NCI-H510A treated with DMSO at 0.1 percent for 48 hours (cell line): ENCODE measurements at regions not wholly inside any gene's neighbourhood (a gene's known extent, or its start where the extent isn't known, plus 50 kb on each side); places are given as distances from the start of the nearest gene placed in this dataset.

Experiments
- DNase-seq: peaks from one replicate; lab custom pipeline; 2025; lab: John Stamatoyannopoulos, UW

DNA sequence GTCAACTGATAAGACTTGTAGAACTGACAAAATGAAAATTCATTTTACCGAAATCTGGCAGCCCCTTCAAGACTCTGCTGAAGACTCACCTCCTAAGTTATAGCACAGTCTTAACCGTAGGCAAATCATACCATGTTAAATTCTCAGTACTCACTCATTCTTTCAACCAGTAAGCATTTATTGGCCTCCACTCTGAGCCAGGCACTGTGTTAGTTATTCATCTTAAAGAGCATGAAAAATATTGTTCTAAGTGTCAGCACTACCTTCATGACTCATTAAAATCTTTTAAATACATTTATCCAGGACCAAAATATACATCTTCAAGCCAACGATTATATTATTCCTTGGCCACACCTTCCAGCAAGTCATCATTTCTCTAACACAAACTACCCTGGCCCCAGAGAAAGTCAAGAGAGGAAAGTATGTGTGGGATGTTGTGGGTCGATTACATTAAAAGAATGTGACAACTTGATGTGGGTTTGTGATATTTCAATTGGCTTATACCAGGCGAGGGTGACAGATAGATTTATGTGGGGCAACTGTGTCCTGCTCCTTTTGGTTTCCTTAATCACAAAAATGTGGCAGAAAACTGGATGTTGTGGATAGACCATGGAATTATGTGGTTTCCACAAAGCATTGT lies 55.0 kb downstream of the TMEM30B start:
- no peak for DNase-seq

DNA sequence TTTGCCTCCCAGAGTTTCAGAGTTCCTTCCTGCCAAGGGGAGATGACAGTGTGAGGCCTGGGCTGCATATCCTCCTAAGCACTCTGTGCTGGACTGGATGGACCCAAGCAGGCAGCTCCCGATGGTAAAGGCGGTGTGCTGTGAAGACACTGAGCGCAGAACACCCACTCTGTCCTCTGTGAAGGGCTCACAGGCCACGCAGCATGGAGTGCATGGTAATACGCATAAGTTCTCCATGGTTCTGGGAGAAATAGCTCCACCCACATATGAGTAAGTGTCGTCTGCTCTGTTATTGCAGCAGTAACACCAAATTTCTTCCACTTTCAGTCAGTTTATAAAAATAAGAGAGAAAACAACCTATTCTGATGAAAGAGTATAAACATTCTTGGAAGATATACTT lies 55.8 kb downstream of the TMEM30B start:
- DNase-seq, result no peak

DNA sequence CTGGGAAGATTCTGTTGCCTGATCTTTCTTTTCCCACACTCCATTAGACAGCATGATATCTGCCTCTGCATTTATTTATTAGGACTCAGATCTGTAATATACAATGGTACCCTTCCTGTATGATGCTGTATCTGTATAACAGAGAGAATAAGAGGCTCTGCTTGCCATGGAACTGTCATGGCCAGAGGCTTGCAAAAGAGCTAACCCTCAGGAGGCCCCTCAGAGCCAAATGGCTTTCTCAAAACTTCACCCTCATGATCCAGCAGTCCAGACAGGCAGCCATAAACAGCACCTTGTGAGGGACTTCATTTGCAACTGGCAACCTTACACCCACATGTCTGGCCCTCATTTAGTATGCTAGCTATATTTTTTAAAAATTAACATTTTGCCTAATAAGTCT lies 57.6 kb downstream of the TMEM30B start:
- no peak for DNase-seq

DNA sequence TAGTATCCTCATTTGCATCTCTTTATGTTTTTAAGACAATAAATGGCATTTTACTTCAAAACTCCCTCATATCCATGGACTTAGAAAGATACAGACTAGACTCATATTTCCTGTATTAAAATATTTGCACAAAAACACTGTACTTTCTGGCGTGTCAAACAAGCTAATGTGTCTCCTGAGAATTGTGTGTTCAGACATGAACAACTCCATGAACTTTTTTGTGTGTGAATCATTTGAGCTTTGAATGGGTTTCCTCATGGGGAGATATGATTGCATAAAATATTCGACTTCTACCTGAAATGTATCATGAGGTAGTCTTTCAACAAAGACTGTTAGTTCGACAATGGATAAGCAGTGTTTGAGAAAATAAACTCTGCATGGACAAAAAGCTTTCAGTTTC lies 58.8 kb downstream of the TMEM30B start:
- DNase-seq, result no peak

DNA sequence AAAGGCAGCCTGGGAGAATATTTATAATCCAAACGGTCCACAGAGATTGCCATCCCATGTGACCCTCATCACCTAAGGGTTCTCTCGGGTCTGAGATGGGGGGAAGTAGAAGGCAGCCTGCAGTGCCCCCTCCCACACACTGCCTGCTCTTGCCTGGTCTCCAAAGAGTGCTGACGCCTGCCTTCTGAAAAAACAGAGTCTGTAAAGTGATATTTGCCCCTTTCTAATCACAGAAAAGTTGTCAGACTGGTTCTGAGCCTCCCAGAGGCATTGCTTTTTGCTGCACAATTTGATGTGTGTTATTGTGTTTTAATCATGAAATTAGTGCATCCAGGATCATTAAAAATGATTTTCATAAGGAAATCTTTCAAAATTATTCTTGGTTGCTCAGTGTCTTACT lies 59.2 kb downstream of the TMEM30B start:
- peak; percentile 61 for DNase-seq

DNA sequence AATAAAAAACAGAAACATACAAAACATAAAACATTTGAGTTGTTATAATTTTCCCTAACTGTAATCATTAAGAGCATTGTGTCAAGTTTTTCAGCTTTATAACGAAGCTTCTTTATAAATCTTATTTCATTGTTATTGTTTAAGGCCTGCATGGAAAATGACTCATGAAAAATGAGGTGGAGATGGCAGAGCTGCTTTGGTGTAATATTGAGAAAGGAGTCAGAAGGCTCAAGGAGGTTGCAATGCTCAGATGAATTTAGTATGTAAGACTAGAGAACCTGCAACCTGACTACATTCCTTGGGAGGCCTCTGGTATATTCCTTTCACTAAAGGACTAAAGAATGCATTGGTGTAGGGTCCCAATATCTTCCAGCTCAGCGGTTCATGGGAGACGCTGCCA lies 61.5 kb downstream of the TMEM30B start:
- DNase-seq, result no peak

DNA sequence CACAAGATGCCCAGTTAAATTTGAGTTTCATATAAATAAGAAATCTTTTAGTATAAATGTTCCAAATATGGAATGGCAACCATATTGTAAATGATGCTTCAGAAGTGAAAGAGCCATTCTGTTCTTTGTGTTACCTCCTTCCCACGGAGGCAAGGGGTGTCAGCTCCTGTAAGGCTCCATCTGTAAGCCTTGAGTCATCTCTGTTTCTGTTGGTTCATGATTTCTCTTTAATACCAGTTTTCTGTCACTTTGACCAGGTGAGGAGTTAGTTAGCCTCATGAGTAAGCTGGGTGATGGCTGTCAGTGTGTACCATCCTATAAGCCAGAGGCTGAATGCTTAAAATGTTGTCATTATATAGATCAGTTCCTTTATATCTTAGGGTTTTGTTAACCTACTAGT lies 61.9 kb downstream of the TMEM30B start:
- no peak for DNase-seq

DNA sequence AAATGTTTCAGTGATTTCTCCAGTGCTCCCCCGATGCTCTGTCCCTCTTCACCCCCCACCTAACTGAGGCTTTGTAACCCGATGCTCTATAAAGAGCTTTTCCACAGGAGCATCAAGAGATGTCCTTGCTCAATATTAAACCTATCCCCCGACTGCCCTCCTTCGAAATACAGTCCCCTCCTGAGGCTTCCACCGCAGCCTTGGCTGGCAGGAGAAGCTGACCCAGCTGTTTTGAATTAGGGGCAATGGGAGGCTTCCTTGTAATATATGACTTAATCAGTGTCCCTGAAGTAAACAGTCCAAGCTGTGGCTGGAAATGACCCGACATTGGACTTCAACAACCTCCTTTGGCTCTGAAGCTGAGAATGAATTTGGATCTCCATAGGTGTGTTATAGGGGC lies 62.4 kb downstream of the TMEM30B start:
- peak; percentile 38 for DNase-seq

DNA sequence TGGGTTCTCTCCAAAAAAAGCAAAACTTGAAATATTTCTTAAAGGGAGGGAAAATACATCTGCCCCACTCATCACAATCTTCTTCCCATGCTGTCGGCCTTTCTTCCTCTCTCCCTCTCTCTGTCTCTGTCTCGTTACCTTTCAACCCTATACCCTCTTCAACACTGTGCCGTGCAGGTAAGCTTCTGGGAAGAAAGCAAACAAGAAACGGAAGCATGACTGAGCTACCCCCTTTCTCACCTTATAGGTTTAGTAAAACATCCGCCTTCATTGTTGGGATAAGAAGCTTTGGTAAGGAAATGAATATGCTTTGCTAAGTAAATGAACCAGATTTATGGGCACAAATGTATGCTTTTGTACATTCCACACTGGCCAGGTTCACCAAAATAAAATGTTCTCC lies 63.0 kb downstream of the TMEM30B start:
- DNase-seq, result no peak

DNA sequence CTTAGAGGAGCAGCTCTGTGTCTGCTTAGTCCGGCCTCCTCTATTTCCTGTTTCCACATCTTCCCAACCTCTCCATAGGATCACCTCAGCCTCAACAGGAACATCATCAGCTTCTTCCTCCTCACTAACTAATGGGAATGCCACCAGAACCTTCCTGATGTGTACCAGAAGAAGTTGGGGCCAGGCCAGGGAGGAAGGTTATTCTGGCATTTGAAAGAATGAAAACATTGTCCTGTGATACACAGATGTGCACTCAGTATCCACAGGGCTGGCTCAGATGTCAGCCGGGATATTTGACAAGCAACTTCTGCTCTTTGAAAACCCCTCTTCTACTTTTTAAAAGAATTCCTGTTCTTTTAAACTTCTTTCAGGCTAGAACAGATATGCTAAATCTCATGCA lies 63.6 kb downstream of the TMEM30B start:
- no peak for DNase-seq

DNA sequence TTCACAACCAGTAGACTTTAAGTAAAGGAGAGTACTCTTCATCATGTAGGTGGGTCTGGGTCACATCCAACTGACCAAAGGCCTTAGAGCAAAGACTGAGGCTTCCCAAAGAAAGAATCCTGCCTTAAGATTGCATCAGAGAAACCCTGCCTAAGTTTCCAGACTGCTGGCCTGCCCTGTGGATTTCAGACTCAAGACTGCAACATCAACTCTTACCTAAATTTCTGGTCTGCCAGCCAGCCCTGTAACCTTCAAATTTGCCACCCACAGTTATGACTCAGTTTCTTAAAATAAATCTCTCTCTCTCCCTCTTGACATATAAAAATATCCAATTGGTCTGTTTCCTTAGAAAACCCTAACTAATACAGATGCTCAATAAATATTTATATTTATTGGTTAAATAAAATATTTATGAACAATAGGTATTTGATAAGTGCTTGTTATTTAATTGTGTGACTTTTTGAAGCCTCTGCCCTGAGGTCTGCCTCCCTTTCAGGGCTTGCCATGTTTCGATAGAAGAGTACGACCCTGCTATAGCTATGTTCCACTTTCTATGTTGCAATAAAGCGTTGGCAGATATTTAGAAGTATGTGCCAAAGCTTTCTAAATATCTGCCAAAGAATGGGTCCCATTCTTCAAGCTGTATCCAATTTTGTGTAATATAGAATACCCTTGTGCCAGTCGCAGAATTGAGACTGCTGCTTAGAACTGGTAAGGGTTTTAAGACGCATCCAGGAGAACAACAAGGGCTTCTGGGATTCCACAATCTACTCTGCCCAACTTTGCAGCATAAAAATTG lies 65.7 kb downstream of the TMEM30B start:
- no peak for DNase-seq

DNA sequence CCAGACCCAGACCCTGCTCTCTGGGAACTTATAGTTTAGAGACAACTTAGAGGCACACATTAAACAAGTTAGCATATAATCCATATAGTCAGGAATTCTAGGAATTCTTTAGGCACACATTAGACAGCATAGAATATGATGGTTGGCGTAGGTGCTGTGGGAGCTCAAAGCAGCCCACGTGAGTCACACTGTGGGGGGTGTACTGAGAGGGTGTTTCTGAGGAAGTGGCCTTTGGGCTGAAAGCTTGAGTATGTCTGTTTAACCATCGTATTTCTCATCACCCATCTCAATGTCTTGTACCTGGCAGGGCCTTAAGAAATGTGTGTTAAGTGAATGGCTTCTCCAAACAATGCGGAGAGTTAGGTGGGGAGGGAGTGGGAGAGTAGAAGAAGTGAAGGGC lies 67.2 kb downstream of the TMEM30B start:
- no peak for DNase-seq

DNA sequence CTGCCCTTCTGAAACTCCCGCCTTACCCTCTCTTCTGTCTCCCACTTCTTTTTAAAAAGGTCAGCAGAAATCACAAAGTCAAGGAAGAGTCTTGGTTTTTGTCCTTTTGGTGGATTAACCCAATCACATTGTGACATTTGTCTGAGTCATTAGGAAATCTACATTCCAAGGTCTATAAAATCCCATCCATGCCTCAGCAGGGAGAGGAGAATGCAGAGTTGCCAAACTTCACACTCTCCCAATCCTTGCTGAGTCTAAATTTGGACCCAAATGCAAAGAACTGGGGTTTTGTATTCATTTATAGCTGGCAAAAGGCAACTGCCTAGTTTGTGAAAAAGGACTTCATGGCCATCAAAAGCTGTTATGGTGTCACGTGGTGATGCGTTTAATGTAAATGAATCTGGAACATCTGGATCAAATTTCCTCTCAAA lies 67.9 kb downstream of the TMEM30B start:
- peak; percentile 28 for DNase-seq

DNA sequence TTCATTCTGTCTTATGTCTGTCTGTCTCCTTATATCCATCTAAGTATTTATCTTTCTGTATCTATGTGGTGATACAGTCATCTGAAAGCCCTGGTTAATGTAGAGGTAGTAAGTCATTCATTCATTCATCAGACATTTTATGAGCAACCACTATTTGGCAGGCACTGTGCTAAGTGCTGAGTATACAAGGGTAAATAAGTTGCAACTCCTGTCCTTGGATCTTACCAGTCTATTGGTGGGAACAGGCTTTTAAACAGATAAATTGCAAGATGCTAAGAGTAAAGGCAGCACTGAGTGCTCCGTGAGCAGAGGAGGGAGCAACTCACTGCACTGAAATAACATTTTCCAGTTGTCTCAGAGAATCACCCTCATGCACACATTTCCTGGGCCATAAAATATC lies 68.6 kb downstream of the TMEM30B start:
- no peak for DNase-seq

DNA sequence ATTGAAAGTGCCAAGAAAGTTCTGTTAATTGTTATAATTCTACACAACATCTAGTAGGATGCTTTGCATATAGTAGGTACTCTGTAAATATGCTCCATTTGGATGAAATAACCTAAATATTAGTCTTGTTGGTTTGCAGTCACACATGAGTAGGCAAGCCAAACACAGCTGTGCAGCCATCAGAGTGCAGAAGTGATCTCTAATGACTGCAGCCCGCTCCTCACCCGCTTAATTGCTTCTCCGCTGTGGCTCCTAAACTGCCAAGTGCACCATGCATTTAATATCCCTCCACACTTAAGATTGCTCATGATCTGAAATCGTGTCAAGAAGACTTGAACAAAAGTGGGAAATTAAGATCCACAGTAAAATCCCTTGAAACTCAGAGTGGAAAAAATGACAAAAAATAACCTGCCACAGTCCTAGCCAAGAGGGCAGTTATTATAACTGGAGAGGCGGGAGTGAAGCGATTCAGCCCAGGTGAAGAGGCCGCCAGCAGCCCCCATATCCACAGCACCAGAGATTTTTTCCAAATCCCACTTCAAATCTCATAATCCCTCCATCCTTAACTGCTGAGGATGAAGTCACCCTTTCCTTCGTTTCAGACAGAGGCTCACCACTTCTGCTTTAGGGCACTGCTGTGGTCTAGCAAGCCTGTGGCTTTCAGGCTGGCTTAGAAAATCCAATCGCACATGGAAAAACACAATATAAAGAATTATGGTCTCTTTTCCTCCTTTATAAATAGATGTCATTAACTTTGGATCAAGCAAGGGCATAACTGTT lies 69.5 kb downstream of the TMEM30B start:
- peak; percentile 89 for DNase-seq

DNA sequence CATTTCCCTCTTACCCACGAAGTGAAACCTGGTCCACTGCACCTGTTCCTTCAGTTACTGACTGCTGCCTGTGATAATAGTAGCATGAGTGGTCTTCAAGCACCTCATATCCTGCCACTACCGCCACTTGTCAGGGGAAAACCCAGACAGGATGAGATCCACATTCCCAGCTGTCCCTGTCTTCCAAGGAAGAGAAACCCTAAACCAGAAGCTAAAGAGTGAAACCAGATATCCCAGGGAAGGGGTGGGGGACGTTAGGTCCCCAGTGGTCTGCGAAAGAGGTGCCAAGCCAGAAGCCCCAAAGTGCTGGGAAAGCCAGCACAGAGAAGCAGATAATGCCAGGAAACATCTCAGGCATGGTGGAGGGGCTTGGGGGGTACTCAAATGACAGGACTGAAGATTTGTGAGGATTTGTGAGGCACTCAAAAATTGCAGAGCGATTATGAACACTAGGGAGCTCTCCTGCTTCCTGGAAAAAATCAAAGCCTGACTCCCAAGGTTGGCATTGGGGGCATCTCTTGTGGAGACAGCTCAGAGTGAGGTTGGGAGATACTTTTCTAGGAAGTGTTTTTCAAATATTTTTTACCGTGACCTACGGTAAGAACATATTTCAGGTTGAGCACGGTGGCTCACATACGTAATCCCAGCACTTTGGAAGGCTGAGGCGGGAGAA lies 77.9 kb downstream of the TMEM30B start:
- DNase-seq, result peak; percentile 80

DNA sequence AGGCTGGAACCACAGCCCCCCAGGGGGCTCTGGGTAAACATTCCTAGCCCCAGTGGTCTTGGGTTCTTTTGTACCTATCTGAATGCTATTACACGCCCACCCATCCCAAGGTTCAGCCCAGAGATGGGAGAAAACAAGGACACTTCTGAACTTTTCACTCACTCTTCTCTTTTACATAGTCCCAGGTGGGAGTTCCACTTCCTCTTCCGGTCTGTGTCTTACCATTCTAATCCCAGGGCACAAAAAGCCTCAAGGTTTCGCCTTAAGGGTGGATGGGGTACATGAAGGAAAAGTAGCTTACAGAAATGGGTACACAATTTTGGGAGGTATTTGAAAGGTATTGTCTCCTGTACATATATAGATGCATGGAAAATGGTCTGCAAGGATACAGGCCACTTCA lies 79.0 kb downstream of the TMEM30B start:
- peak; percentile 28 for DNase-seq

DNA sequence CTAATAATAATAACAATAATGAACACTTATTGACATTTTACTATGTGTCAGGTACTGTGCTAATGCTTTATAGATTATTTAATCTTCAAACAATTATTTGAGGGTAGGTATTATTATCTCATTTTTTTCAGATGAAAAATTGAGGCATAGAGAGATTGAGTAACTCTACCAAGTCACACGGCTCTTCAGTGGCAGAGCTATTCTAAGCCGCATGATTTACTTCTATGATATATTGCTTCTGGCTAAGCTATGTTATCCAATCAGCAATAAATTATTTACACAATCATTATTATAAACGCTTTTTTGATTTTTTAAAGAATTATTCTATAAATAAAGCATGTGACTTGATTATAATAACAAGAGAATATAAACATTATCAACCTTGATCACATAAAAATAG lies 80.0 kb downstream of the TMEM30B start:
- no peak for DNase-seq

DNA sequence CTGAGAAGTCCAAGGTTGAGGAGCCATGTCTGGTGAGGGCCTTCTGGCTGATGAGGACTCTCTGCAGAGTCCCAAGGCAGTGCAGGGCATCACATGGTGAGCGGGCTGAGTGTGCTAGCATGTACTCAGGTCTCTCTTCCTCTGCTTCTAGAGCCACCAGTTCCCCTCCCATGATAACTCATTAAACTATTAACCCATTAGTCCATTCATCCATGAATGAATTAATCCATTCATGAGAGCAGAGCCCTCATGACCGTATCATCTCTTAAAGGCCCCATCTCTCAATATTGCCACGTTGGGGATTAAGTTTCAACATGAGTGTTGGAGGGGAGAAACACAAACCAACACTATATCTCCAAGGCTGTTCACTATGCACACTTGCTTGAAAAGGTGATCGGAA lies 83.7 kb downstream of the TMEM30B start:
- DNase-seq, result peak; percentile 62

DNA sequence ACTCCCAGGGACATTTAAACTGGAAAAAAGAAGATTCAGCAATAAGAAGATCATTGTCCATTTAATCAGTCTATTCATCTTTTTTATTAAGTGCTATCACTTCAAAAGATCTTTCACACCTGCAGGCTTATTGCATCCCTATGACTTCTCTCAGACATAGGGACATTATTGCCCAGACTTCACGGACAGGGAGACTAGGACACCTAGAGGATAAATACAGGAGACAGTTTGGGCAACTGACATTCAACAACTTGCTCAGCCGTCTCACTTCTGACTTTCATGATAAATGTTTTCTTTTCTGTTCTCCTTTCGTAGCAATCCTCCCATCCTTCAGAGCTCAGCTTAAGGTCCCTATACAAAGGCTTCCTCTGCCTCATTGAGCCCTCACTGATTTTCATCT lies 84.3 kb downstream of the TMEM30B start:
- peak; percentile 51 for DNase-seq

DNA sequence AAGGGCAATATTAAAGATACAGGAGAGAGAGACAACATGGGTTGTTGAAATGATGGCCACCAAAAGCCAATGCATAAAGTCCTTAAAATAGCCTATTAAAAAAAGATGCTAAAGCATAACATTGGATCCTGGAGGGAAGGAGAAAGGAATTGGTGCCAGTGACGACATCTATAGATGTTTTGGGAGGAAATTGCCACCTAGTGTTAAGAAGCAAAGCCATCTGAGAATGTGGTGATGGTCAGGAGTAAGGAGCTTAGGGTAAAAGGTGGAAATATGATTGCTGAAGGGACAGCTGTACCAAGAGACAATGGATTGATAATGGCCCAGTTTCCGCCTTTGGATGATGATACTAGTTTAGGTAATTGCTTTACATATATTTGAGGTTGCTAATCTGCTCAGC lies 85.1 kb downstream of the TMEM30B start:
- no peak for DNase-seq

DNA sequence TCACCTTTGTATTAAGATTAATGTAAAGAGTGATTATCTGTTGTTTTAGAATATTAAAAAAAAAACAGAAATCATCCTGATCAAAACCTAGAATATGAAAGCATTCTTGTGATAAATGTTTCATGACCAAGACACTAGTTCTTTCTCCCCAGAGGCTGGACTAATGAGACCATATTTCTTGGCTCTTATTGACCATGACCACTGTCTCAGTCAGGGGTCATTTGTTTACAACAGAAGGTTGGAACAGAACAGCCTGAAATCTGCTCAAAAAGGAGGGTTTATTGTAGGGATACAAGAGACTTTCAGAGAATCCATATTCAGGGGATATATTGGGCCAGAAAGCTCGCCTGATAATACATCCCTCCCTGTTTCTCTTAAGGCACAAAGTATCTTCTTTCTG lies 87.7 kb downstream of the TMEM30B start:
- peak; percentile 51 for DNase-seq

DNA sequence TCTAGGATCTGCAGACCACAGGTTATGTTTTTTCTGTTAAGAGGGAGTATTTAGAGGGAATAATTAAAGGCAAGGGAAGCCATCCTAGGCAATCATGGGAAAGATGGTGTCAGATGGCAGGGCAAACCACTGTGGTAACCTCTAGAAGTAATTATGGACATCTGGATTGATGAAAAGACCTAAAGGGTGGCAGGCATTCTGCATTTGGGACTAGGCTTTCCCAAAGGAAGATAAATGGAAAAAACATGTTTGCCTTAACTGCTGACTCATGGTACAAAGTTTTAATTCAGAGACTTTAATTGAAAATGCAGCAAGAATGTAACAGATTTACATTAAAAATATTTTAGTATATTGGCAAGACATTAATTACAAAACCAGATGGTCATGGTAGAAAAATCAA lies 88.1 kb downstream of the TMEM30B start:
- no peak for DNase-seq
